ENCODE measurements at regions not wholly inside any gene's neighbourhood (a gene's known extent, or its start where the extent isn't known, plus 50 kb on each side); places are given as distances from the start of the nearest gene placed in this dataset.

- ATAC-seq (no peak), DNase-seq (no peak)
- H3K27ac ChIP-seq (ENCODE audit: low read depth, low read length): no peak overlapping the region
- no peaks in the 10 kb centered on the region for H3K4me1 Mint-ChIP-seq
- intact Hi-C loops (cut with micrococcal nuclease): no loop called here
- no peaks in the 10 kb centered on the region for H3K36me3 ChIP-seq (ENCODE audit: control insufficient read depth in 2 of 3, insufficient read depth in 3 of 3, low read length in 3 of 3)
- CTCF ChIA-PET: no interaction called here
- POLR2A ChIA-PET: no interaction called here
- H3K9me3 Mint-ChIP-seq: peaks cover 0 to 16% (median 2%) of the 10 kb centered on the region in 11 donors
- peaks cover 0 to 4% (median 0%) of the 10 kb centered on the region in 5 donors for H3K27me3 Mint-ChIP-seq
- no peaks in the 10 kb centered on the region for H3K27me3 ChIP-seq (ENCODE audit: control insufficient read depth in 2 of 2, insufficient read depth in 2 of 2, low read length in 2 of 2)
- H3K4me1 ChIP-seq (ENCODE audit: control insufficient read depth in 2 of 2, insufficient read depth in 2 of 2, low read length in 2 of 2): no peaks in the 10 kb centered on the region
- H3K36me3 Mint-ChIP-seq: peaks cover 0 to 4% (median 0%) of the 10 kb centered on the region in 5 donors
- H3K4me3 Mint-ChIP-seq: no peak overlapping the region
- no peak overlapping the region for H3K27ac Mint-ChIP-seq
- no peaks in the 10 kb centered on the region for H3K9me3 ChIP-seq (ENCODE audit: control insufficient read depth in 2 of 3, low read length in 3 of 3)
- H3K4me3 ChIP-seq (ENCODE audit: low read length): no peak overlapping the region
These were observed 235.4 kb downstream of the RAD51AP2 start for GRCh38 chr2:17282826-17283225.

- Histone ChIP-seq H3K27me3 (ENCODE audit: control insufficient read depth in 2 of 2, insufficient read depth in 2 of 2, low read length in 2 of 2) (no peaks in the 10 kb centered on the region), H3K4me3 (ENCODE audit: low read length) (no peak overlapping the region), H3K9me3 (ENCODE audit: control insufficient read depth in 2 of 3, low read length in 3 of 3) (no peaks in the 10 kb centered on the region), H3K4me1 (ENCODE audit: control insufficient read depth in 2 of 2, insufficient read depth in 2 of 2, low read length in 2 of 2) (no peaks in the 10 kb centered on the region), H3K27ac (ENCODE audit: low read depth, low read length) (no peak overlapping the region), H3K36me3 (ENCODE audit: control insufficient read depth in 2 of 3, insufficient read depth in 3 of 3, low read length in 3 of 3) (no peaks in the 10 kb centered on the region)
- ChIA-PET POLR2A (no interaction called here), CTCF (no interaction called here)
- H3K9me3 Mint-ChIP-seq: peaks cover 0 to 16% (median 2%) of the 10 kb centered on the region in 11 donors
- H3K4me3 Mint-ChIP-seq: no peak overlapping the region
- H3K27ac Mint-ChIP-seq: no peak overlapping the region
- peaks cover 0 to 4% (median 0%) of the 10 kb centered on the region in 5 donors for H3K36me3 Mint-ChIP-seq
- intact Hi-C loops (cut with micrococcal nuclease): no loop called here
- peaks cover 0 to 4% (median 0%) of the 10 kb centered on the region in 5 donors for H3K27me3 Mint-ChIP-seq
- ATAC-seq: no peak
- no peak for DNase-seq
- H3K4me1 Mint-ChIP-seq: no peaks in the 10 kb centered on the region
These were observed 236.0 kb downstream of the RAD51AP2 start for GRCh38 chr2:17282245-17282644.

GRCh38 chr2:17276220-17276619 is 242.0 kb downstream of the RAD51AP2 start:
- H3K27ac Mint-ChIP-seq: no peak overlapping the region
- no peak overlapping the region for H3K4me3 ChIP-seq (ENCODE audit: low read length)
- CTCF ChIA-PET: no interaction called here
- no peak for DNase-seq
- intact Hi-C loops (cut with micrococcal nuclease): no loop called here
- no peaks in the 10 kb centered on the region for H3K4me1 ChIP-seq (ENCODE audit: control insufficient read depth in 2 of 2, insufficient read depth in 2 of 2, low read length in 2 of 2)
- H3K27me3 Mint-ChIP-seq: peaks cover 0 to 4% (median 0%) of the 10 kb centered on the region in 5 donors
- H3K9me3 ChIP-seq (ENCODE audit: control insufficient read depth in 2 of 3, low read length in 3 of 3): no peaks in the 10 kb centered on the region
- no peaks in the 10 kb centered on the region for H3K4me1 Mint-ChIP-seq
- H3K9me3 Mint-ChIP-seq: peaks cover 0 to 20% (median 3%) of the 10 kb centered on the region in 11 donors
- no peaks in the 10 kb centered on the region for H3K36me3 ChIP-seq (ENCODE audit: control insufficient read depth in 2 of 3, insufficient read depth in 3 of 3, low read length in 3 of 3)
- POLR2A ChIA-PET: no interaction called here
- no peak overlapping the region for H3K27ac ChIP-seq (ENCODE audit: low read depth, low read length)
- ATAC-seq: no peak
- H3K36me3 Mint-ChIP-seq: peaks cover 0 to 4% (median 0%) of the 10 kb centered on the region in 5 donors
- H3K4me3 Mint-ChIP-seq: no peak overlapping the region
- H3K27me3 ChIP-seq (ENCODE audit: control insufficient read depth in 2 of 2, insufficient read depth in 2 of 2, low read length in 2 of 2): no peaks in the 10 kb centered on the region

GRCh38 chr2:17272652-17273525 is 245.4 kb downstream of the RAD51AP2 start:
- no peak overlapping the region for H3K4me3 Mint-ChIP-seq
- H3K4me1 ChIP-seq (ENCODE audit: control insufficient read depth in 2 of 2, insufficient read depth in 2 of 2, low read length in 2 of 2): no peaks in the 10 kb centered on the region
- H3K36me3 Mint-ChIP-seq: no peaks in the 10 kb centered on the region
- POLR2A ChIA-PET: no interaction called here
- H3K9me3 ChIP-seq (ENCODE audit: control insufficient read depth in 2 of 3, low read length in 3 of 3): no peaks in the 10 kb centered on the region
- H3K4me1 Mint-ChIP-seq: no peaks in the 10 kb centered on the region
- H3K27me3 ChIP-seq (ENCODE audit: control insufficient read depth in 2 of 2, insufficient read depth in 2 of 2, low read length in 2 of 2): no peaks in the 10 kb centered on the region
- no peak overlapping the region for H3K27ac ChIP-seq (ENCODE audit: low read depth, low read length)
- CTCF ChIA-PET: no interaction called here
- H3K27me3 Mint-ChIP-seq: no peaks in the 10 kb centered on the region
- DNase-seq (no peak), ATAC-seq (no peak)
- H3K36me3 ChIP-seq (ENCODE audit: control insufficient read depth in 2 of 3, insufficient read depth in 3 of 3, low read length in 3 of 3): no peaks in the 10 kb centered on the region
- peaks cover 0 to 17% (median 3%) of the 10 kb centered on the region in 11 donors for H3K9me3 Mint-ChIP-seq
- intact Hi-C loops (cut with micrococcal nuclease): no loop called here
- no peak overlapping the region for H3K4me3 ChIP-seq (ENCODE audit: low read length)
- no peak overlapping the region for H3K27ac Mint-ChIP-seq

- Histone ChIP-seq H3K27ac (ENCODE audit: low read depth, low read length) (no peak overlapping the region), H3K27me3 (ENCODE audit: control insufficient read depth in 2 of 2, insufficient read depth in 2 of 2, low read length in 2 of 2) (no peaks in the 10 kb centered on the region), H3K4me1 (ENCODE audit: control insufficient read depth in 2 of 2, insufficient read depth in 2 of 2, low read length in 2 of 2) (no peaks in the 10 kb centered on the region), H3K4me3 (ENCODE audit: low read length) (no peak overlapping the region), H3K9me3 (ENCODE audit: control insufficient read depth in 2 of 3, low read length in 3 of 3) (no peaks in the 10 kb centered on the region), H3K36me3 (ENCODE audit: control insufficient read depth in 2 of 3, insufficient read depth in 3 of 3, low read length in 3 of 3) (no peaks in the 10 kb centered on the region)
- intact Hi-C loops (cut with micrococcal nuclease): no loop called here
- Mint-ChIP-seq H3K27ac (no peak overlapping the region), H3K4me3 (no peak overlapping the region), H3K36me3 (no peaks in the 10 kb centered on the region), H3K4me1 (no peaks in the 10 kb centered on the region), H3K27me3 (no peaks in the 10 kb centered on the region), H3K9me3 (peaks cover 0 to 17% (median 3%) of the 10 kb centered on the region in 11 donors)
- ATAC-seq (no peak), DNase-seq (no peak)
- ChIA-PET POLR2A (interaction anchor here (0.6 kb wide), 1 partner anchor 105 kb away, joined by 3 read pairs; no protein-coding TSS in a partner anchor), CTCF (no interaction called here)
These were observed 246.1 kb downstream of the RAD51AP2 start for GRCh38 chr2:17272170-17272569.

GRCh38 chr2:17271416-17271815 is 246.8 kb downstream of the RAD51AP2 start:
- ATAC-seq (peak; percentile 4), DNase-seq (no peak)
- no peak overlapping the region for H3K27ac ChIP-seq (ENCODE audit: low read depth, low read length)
- Mint-ChIP-seq H3K4me3 (no peak overlapping the region), H3K27ac (no peak overlapping the region), H3K9me3 (peaks cover 0 to 21% (median 3%) of the 10 kb centered on the region in 11 donors), H3K4me1 (no peaks in the 10 kb centered on the region), H3K36me3 (no peaks in the 10 kb centered on the region), H3K27me3 (no peaks in the 10 kb centered on the region)
- no peak overlapping the region for H3K4me3 ChIP-seq (ENCODE audit: low read length)
- no peaks in the 10 kb centered on the region for H3K9me3 ChIP-seq (ENCODE audit: control insufficient read depth in 2 of 3, low read length in 3 of 3)
- H3K36me3 ChIP-seq (ENCODE audit: control insufficient read depth in 2 of 3, insufficient read depth in 3 of 3, low read length in 3 of 3): no peaks in the 10 kb centered on the region
- intact Hi-C loops (cut with micrococcal nuclease): no loop called here
- no peaks in the 10 kb centered on the region for H3K27me3 ChIP-seq (ENCODE audit: control insufficient read depth in 2 of 2, insufficient read depth in 2 of 2, low read length in 2 of 2)
- no peaks in the 10 kb centered on the region for H3K4me1 ChIP-seq (ENCODE audit: control insufficient read depth in 2 of 2, insufficient read depth in 2 of 2, low read length in 2 of 2)
- ChIA-PET CTCF (no interaction called here), POLR2A (no interaction called here)

- no peak overlapping the region for H3K4me3 Mint-ChIP-seq
- no peaks in the 10 kb centered on the region for H3K36me3 Mint-ChIP-seq
- H3K27me3 ChIP-seq (ENCODE audit: control insufficient read depth in 2 of 2, insufficient read depth in 2 of 2, low read length in 2 of 2): no peaks in the 10 kb centered on the region
- DNase-seq: no peak
- no peak overlapping the region for H3K27ac Mint-ChIP-seq
- ChIA-PET POLR2A (no interaction called here), CTCF (no interaction called here)
- ATAC-seq: peak; percentile 31
- H3K36me3 ChIP-seq (ENCODE audit: control insufficient read depth in 2 of 3, insufficient read depth in 3 of 3, low read length in 3 of 3): no peaks in the 10 kb centered on the region
- H3K4me1 ChIP-seq (ENCODE audit: control insufficient read depth in 2 of 2, insufficient read depth in 2 of 2, low read length in 2 of 2): no peaks in the 10 kb centered on the region
- peaks cover 0 to 21% (median 3%) of the 10 kb centered on the region in 11 donors for H3K9me3 Mint-ChIP-seq
- intact Hi-C loops (cut with micrococcal nuclease): no loop called here
- no peaks in the 10 kb centered on the region for H3K27me3 Mint-ChIP-seq
- H3K9me3 ChIP-seq (ENCODE audit: control insufficient read depth in 2 of 3, low read length in 3 of 3): no peaks in the 10 kb centered on the region
- no peaks in the 10 kb centered on the region for H3K4me1 Mint-ChIP-seq
- no peak overlapping the region for H3K27ac ChIP-seq (ENCODE audit: low read depth, low read length)
- no peak overlapping the region for H3K4me3 ChIP-seq (ENCODE audit: low read length)
These were observed 247.3 kb downstream of the RAD51AP2 start for GRCh38 chr2:17270894-17271293.

Data from naive thymus-derived CD4-positive, alpha-beta T cell (primary cell).